Trophoblast cell (in vitro differentiated cells and primary cell): ENCODE measurements at regions not wholly inside any gene's neighbourhood (a gene's known extent, or its start where the extent isn't known, plus 50 kb on each side); places are given as distances from the start of the nearest gene placed in this dataset.
"Not testable (repeated sequence)": the region's sequence is repeated elsewhere in the genome, so short reads cannot be mapped to it uniquely, and the experiment has no call there.

ENCODE experiments used
- DNase-seq, 2 donors: peaks; one replicate each; pipeline ENCODE4 v3.0.0-alpha.2; 2016
- H2AFZ ChIP-seq: 2 replicates; pipeline ENCODE4 v1.6.1; 2013; ENCODE audit warnings: low read length, moderate library complexity, mild to moderate bottlenecking; ENCODE audit not compliant: insufficient read depth, poor library complexity
- H2AK5ac ChIP-seq: 2 replicates; pipeline ENCODE4 v1.6.1; 2013; ENCODE audit warnings: mild to moderate bottlenecking, low read length
- H2BK120ac ChIP-seq: 2 replicates; pipeline ENCODE4 v1.6.1; 2013; ENCODE audit warnings: low read length, mild to moderate bottlenecking, moderate library complexity; ENCODE audit not compliant: insufficient read depth, poor library complexity
- H2BK12ac ChIP-seq: 2 replicates; pipeline ENCODE4 v1.6.1; 2013; ENCODE audit warnings: mild to moderate bottlenecking, low read length, moderate library complexity
- H2BK5ac ChIP-seq: 2 replicates; pipeline ENCODE4 v1.6.1; 2013; ENCODE audit warnings: low read length, low read depth, moderate library complexity, mild to moderate bottlenecking; ENCODE audit not compliant: poor library complexity
- H3K14ac ChIP-seq: 2 replicates; pipeline ENCODE4 v1.6.1; 2013; ENCODE audit warnings: mild to moderate bottlenecking, low read length
- H3K18ac ChIP-seq: 2 replicates; pipeline ENCODE4 v1.6.1; 2013; ENCODE audit warnings: mild to moderate bottlenecking, low read length
- H3K23ac ChIP-seq: 2 replicates; pipeline ENCODE4 v1.6.1; 2013; ENCODE audit warnings: low read length
- H3K27ac ChIP-seq: 2 replicates; pipeline ENCODE4 v1.5.1; 2013; ENCODE audit warnings: low read depth, mild to moderate bottlenecking, inconsistent platforms, low read length, moderate library complexity
- H3K27me3 ChIP-seq: 2 replicates; pipeline ENCODE4 v1.6.1; 2013; ENCODE audit warnings: inconsistent platforms, mild to moderate bottlenecking, low read length, moderate library complexity; ENCODE audit not compliant: insufficient read depth
- H3K36me3 ChIP-seq, 2 experiments: 1 replicate in 1 of 2; 2 replicates in 1 of 2; pipeline ENCODE4 v1.6.1; 2013; ENCODE audit warnings: low read length in 2 of 2, mild to moderate bottlenecking in 2 of 2, moderate library complexity in 1 of 2; ENCODE audit not compliant: insufficient read depth in 2 of 2, control insufficient read depth in 1 of 2
- H3K4ac ChIP-seq: 2 replicates; pipeline ENCODE4 v1.6.1; 2013; ENCODE audit warnings: low read depth, mild to moderate bottlenecking, low read length, moderate library complexity
- H3K4me1 ChIP-seq, 2 experiments: 1 replicate in 1 of 2; 2 replicates in 1 of 2; pipeline ENCODE4 v1.6.1; 2013; ENCODE audit warnings: low read length in 2 of 2, mild to moderate bottlenecking in 2 of 2, moderate library complexity in 1 of 2; ENCODE audit not compliant: insufficient read depth in 2 of 2, control insufficient read depth in 1 of 2
- H3K4me2 ChIP-seq: 2 replicates; pipeline ENCODE4 v1.6.1; 2013; ENCODE audit warnings: inconsistent platforms, mild to moderate bottlenecking, low read length, moderate library complexity
- H3K4me3 ChIP-seq: 2 replicates; pipeline ENCODE4 v1.5.1; 2013; ENCODE audit warnings: mild to moderate bottlenecking, low read depth, low read length, inconsistent platforms
- H3K79me1 ChIP-seq: one replicate; pipeline ENCODE4 v1.6.1; 2013; ENCODE audit warnings: low read length
- H3K79me2 ChIP-seq: 2 replicates; pipeline ENCODE4 v1.6.1; 2013; ENCODE audit warnings: low read length, mild to moderate bottlenecking; ENCODE audit not compliant: control insufficient read depth, insufficient read depth, poor library complexity
- H3K9ac ChIP-seq: 2 replicates; pipeline ENCODE4 v1.6.1; 2013; ENCODE audit warnings: mild to moderate bottlenecking, low read length
- H3K9me3 ChIP-seq: 2 replicates; pipeline ENCODE4 v1.6.1; 2013; ENCODE audit warnings: low read depth, mild to moderate bottlenecking, control low read depth, inconsistent platforms, low read length; ENCODE audit not compliant: insufficient read depth
- H4K12ac ChIP-seq: 2 replicates; pipeline ENCODE4 v1.6.1; 2013; ENCODE audit warnings: low read depth, mild to moderate bottlenecking, low read length, moderate library complexity
- H4K8ac ChIP-seq: 2 replicates; pipeline ENCODE4 v1.6.1; 2013; ENCODE audit warnings: low read depth, mild to moderate bottlenecking, low read length, moderate library complexity
- H4K91ac ChIP-seq: one replicate; pipeline ENCODE4 v1.6.1; 2013; ENCODE audit warnings: low read depth, mild to moderate bottlenecking, low read length, moderate library complexity
- WGBS: extraction: QIAGEN DNeasy Blood & Tissue Kit; methylation state at CpG from one replicate; pipeline ENCODE4 v1.1.7; 2013; ENCODE audit warnings: missing lambda C conversion rate; ENCODE audit not compliant: insufficient read length, insufficient coverage; ENCODE audit errors: extremely low coverage; 5-methylcytosine and 5-hydroxymethylcytosine counted together

- H3K4me3 ChIP-seq: no peak overlapping the region
- H3K9ac ChIP-seq: no peak overlapping the region
- no peak overlapping the region for H3K18ac ChIP-seq
- no peak overlapping the region for H2BK12ac ChIP-seq
- no peaks in the 10 kb centered on the region for H3K36me3 ChIP-seq
- no peak overlapping the region for H3K4me2 ChIP-seq
- H2AFZ ChIP-seq: no peak overlapping the region
- no peak overlapping the region for H3K4ac ChIP-seq
- H3K9me3 ChIP-seq: no peaks in the 10 kb centered on the region
- H3K14ac ChIP-seq: no peak overlapping the region
- no peak for DNase-seq
- H3K23ac ChIP-seq: no peak overlapping the region
- H2AK5ac ChIP-seq: no peak overlapping the region
- no peak overlapping the region for H2BK5ac ChIP-seq
- H3K79me2 ChIP-seq: no peaks in the 10 kb centered on the region
- no peak overlapping the region for H2BK120ac ChIP-seq
- no peak overlapping the region for H3K27ac ChIP-seq
- H3K27me3 ChIP-seq: no peaks in the 10 kb centered on the region
- H3K79me1 ChIP-seq: no peaks in the 10 kb centered on the region
- no peak overlapping the region for H4K12ac ChIP-seq
- H4K8ac ChIP-seq: no peak overlapping the region
- no peak overlapping the region for H4K91ac ChIP-seq
- no peaks in the 10 kb centered on the region for H3K4me1 ChIP-seq
Measured at GRCh38 chr7:42722198-42722597, 189.7 kb downstream of the C7orf25 start.

GRCh38 chr7:42720991-42721796 is 190.7 kb downstream of the C7orf25 start:
- no peak overlapping the region for H4K12ac ChIP-seq
- no peak overlapping the region for H3K4me3 ChIP-seq
- WGBS: no CpG with 5 or more reads among the region's 10 CpGs
- no peaks in the 10 kb centered on the region for H3K79me2 ChIP-seq
- no peaks in the 10 kb centered on the region for H3K36me3 ChIP-seq
- H3K4ac ChIP-seq: no peak overlapping the region
- H2AFZ ChIP-seq: no peak overlapping the region
- no peaks in the 10 kb centered on the region for H3K79me1 ChIP-seq
- no peak overlapping the region for H2AK5ac ChIP-seq
- no peak overlapping the region for H3K23ac ChIP-seq
- H4K8ac ChIP-seq: no peak overlapping the region
- DNase-seq: no peak
- no peak overlapping the region for H2BK120ac ChIP-seq
- no peaks in the 10 kb centered on the region for H3K4me1 ChIP-seq
- no peak overlapping the region for H2BK12ac ChIP-seq
- peaks cover 4% of the 10 kb centered on the region for H3K9me3 ChIP-seq
- H3K9ac ChIP-seq: no peak overlapping the region
- no peak overlapping the region for H3K14ac ChIP-seq
- H3K18ac ChIP-seq: no peak overlapping the region
- no peaks in the 10 kb centered on the region for H3K27me3 ChIP-seq
- no peak overlapping the region for H3K27ac ChIP-seq
- no peak overlapping the region for H2BK5ac ChIP-seq
- no peak overlapping the region for H4K91ac ChIP-seq
- H3K4me2 ChIP-seq: no peak overlapping the region

GRCh38 chr7:42720012-42720411 is 191.9 kb downstream of the C7orf25 start:
- H2BK120ac ChIP-seq: no peak overlapping the region
- H4K12ac ChIP-seq: no peak overlapping the region
- H3K4me2 ChIP-seq: no peak overlapping the region
- no peak overlapping the region for H3K9ac ChIP-seq
- DNase-seq: no peak
- H3K23ac ChIP-seq: no peak overlapping the region
- no peak overlapping the region for H3K4me3 ChIP-seq
- H3K79me1 ChIP-seq: no peaks in the 10 kb centered on the region
- H3K18ac ChIP-seq: no peak overlapping the region
- H2BK12ac ChIP-seq: no peak overlapping the region
- H3K4me1 ChIP-seq: no peaks in the 10 kb centered on the region
- H3K27me3 ChIP-seq: no peaks in the 10 kb centered on the region
- no peak overlapping the region for H2AK5ac ChIP-seq
- no peak overlapping the region for H4K8ac ChIP-seq
- no peak overlapping the region for H4K91ac ChIP-seq
- peaks cover 4% of the 10 kb centered on the region for H3K9me3 ChIP-seq
- no peaks in the 10 kb centered on the region for H3K79me2 ChIP-seq
- no peaks in the 10 kb centered on the region for H3K36me3 ChIP-seq
- H3K4ac ChIP-seq: no peak overlapping the region
- H2BK5ac ChIP-seq: no peak overlapping the region
- H2AFZ ChIP-seq: no peak overlapping the region
- H3K27ac ChIP-seq: no peak overlapping the region
- no peak overlapping the region for H3K14ac ChIP-seq

GRCh38 chr7:42718466-42718865 is 193.4 kb downstream of the C7orf25 start:
- H3K79me1 ChIP-seq, H2BK5ac ChIP-seq, DNase-seq, H3K4me1 ChIP-seq, H3K14ac ChIP-seq, H4K12ac ChIP-seq, H2BK12ac ChIP-seq, H3K4me2 ChIP-seq, H3K36me3 ChIP-seq, H2AFZ ChIP-seq, H3K4me3 ChIP-seq, H3K23ac ChIP-seq, H3K18ac ChIP-seq, H4K8ac ChIP-seq, H3K9me3 ChIP-seq, H3K9ac ChIP-seq, H3K27me3 ChIP-seq, H4K91ac ChIP-seq, H2BK120ac ChIP-seq, H2AK5ac ChIP-seq, H3K79me2 ChIP-seq, H3K4ac ChIP-seq, H3K27ac ChIP-seq: not testable (repeated sequence)
- no CpG with 5 or more reads among the region's 2 CpGs for WGBS
